Fibroblast of mammary gland (primary cell): ENCODE measurements at regions not wholly inside any gene's neighbourhood (a gene's known extent, or its start where the extent isn't known, plus 50 kb on each side); places are given as distances from the start of the nearest gene placed in this dataset.

ENCODE experiments used
- DNase-seq: peaks from one replicate; pipeline ENCODE4 v3.0.0-alpha.2; 2010; ENCODE audit warnings: low read depth
- H3K4me3 ChIP-seq: 2 replicates; pipeline ENCODE4 v1.5.1; 2011; ENCODE audit warnings: low read depth, mild to moderate bottlenecking, low read length, moderate library complexity; ENCODE audit not compliant: control insufficient read depth
- TF ChIP-seq, protein P1 (sequence below): conservative IDR thresholded peaks from 2 replicates; pipeline ENCODE4 v1.5.1; 2011; ENCODE audit warnings: low read depth, low read length, inconsistent platforms; ENCODE audit not compliant: control insufficient read depth, insufficient read depth

DNA sequence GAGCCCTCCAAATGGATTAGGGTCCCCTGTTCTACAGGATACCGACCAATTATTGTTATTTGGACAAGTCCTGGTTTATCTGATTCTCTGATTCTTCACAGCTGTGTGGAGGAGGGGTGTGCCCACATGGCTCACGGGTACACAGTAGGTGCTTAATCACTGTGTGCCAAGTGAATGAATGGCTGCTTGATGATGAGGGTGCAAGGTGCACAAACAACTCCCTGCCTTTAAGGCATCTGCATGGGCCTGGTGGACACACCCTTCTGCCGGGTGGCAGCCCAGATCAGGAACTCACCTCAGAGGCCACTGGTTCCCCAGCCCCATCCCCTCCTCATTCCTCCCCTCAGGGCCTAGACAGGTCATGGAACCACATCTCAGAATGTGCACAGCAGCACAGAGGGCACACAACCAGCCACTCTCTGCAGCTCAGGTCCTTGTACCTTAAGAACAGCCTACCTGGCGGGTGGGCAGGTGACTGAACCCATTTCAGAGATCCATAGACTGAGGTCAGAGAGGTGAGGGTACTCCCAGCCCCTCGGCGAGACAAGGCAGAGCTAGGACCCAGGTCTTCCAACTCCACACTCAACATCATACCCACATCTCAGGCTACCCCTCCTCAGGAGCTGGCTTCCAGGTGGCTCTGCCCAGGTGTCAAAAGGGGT is 50.3 kb downstream of the SHANK2 start:
- DNase-seq, result no peak
- TF ChIP-seq, protein P1, sequence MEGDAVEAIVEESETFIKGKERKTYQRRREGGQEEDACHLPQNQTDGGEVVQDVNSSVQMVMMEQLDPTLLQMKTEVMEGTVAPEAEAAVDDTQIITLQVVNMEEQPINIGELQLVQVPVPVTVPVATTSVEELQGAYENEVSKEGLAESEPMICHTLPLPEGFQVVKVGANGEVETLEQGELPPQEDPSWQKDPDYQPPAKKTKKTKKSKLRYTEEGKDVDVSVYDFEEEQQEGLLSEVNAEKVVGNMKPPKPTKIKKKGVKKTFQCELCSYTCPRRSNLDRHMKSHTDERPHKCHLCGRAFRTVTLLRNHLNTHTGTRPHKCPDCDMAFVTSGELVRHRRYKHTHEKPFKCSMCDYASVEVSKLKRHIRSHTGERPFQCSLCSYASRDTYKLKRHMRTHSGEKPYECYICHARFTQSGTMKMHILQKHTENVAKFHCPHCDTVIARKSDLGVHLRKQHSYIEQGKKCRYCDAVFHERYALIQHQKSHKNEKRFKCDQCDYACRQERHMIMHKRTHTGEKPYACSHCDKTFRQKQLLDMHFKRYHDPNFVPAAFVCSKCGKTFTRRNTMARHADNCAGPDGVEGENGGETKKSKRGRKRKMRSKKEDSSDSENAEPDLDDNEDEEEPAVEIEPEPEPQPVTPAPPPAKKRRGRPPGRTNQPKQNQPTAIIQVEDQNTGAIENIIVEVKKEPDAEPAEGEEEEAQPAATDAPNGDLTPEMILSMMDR, result no peak

DNA sequence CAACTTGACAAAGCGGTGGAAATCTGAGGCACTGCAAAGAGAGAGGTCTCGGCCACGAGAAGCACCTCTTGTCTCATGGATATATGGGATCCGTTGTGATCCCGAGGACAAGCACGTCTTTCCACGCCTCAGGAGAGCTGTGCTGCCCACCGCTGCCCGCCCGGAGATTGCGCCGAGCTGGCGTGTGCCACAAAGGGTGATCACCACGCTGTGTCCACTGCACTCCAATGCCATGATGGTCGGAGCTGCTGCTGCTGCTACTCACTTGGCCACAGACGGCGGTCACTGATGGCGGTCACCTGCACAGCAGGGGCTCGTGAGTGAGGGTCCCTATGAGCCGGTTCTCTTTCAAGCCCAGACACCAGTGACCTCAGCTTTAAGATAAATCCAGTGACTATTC is 51.1 kb downstream of the SHANK2 start:
- H3K4me3 ChIP-seq, result no peak overlapping the region
- no peak for DNase-seq
- TF ChIP-seq, protein P1, result no peak

More for the DNA sequence above, 50.3 kb downstream of the SHANK2 start:
- H3K4me3 ChIP-seq, result no peak overlapping the region

DNA sequence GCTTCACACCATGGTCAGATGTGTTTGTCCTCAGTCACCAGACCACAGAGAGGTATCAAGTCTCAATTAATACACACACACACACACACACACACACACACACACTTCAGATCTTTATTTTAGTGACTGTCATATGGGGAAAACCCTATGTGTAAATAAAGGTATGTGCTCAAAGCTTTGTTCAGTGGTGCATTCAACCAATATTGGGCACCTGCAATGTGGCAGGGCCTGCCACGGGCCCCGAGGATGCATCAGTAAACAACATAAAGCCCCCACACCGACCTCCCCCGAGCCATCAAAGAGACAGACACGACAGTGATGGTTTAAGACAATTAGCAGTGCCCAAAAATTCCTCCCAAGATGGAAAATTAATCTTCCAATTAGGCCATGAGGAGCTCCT is 51.6 kb downstream of the SHANK2 start:
- no peak for DNase-seq
- TF ChIP-seq, protein P1, result no peak
- no peak overlapping the region for H3K4me3 ChIP-seq

DNA sequence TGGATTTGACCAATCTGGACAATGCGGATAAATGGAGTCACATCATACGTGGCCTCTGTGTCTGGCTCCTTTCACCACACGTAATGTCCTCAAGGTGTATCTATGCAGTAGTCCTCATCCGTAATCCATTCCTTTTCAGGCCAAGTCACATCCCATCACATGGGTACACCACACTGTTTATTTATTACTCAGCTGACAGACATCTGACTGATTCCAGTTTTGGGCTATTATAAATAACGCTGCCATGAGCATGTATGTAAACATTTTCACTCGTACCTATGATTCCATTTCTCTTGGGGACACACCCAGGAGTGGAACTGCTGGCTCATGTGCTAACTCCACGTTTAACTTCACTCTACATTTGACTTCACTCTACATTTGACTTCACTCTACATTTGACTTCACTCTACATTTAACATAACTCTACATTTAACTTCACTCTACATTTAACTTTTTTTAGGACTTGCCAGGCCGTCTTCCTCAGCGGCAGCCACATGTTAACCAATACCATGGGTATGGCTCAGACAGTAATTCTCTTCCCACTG is 52.1 kb downstream of the SHANK2 start:
- DNase-seq, result no peak
- TF ChIP-seq, protein P1, result no peak
- H3K4me3 ChIP-seq, result no peak overlapping the region

DNA sequence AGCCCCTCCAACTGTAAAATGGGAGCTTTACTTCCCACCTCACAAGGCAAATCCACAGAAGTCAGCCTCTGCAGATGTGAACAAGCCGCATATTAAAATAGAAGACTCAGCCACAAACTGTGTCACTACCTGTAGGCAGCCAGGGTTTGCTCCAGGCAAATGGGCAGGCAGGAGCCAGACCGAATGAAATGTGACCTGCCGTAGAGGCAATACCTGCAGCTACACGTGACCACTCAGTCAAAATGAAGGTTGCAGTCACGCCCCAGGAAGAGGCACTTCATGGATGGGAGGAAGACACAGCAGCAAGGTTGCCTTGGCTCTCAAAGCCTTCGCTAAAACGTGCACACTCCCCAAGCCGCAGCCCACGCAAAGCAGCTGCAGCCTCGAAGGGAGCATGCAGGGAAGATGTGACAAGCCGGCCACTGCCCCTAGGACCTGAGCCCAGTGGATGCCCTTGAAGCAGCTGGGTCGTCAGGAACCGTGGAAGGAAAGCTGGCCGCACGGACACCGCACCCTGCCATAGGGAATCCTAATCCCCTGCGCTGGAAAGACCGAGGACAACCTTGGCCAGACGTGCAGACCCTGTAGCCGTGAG is 53.1 kb downstream of the SHANK2 start:
- no peak overlapping the region for H3K4me3 ChIP-seq
- no peak for DNase-seq
- TF ChIP-seq, protein P1, result no peak

DNA sequence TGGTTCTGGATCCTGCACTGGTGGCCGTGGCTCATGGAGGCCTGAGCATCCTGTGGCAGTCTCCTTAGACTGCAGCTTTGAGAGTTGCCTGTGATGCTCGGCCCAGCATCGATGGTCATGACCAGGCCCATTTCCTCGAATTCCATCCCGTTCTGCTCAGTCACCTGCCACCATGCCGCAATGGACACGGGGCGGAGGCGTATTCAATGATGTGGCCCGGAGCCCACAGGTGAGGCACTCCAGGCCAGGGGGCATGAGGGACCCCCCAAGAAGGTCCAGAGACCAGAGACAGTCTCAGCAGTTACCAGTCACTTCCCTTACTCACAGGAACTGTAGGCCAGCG is 53.6 kb downstream of the SHANK2 start:
- TF ChIP-seq, protein P1, result no peak
- no peak for DNase-seq
- H3K4me3 ChIP-seq, result no peak overlapping the region
